DOHH2 (cell line): ENCODE measurements at regions not wholly inside any gene's neighbourhood (a gene's known extent, or its start where the extent isn't known, plus 50 kb on each side); places are given as distances from the start of the nearest gene placed in this dataset.

Source experiments
- CTCF ChIP-seq: fragments of 200-600 bp; sonication (generic); IDR thresholded peaks from one replicate; pipeline ENCODE4 v1.5.1; 2014; ENCODE audit warnings: antibody characterized with exemption, mild to moderate bottlenecking, low read depth, low read length; ENCODE audit not compliant: poor library complexity, severe bottlenecking
- EZH2phosphoT487 ChIP-seq: fragments of 200-600 bp; sonication (generic); IDR thresholded peaks from 2 replicates; pipeline ENCODE4 v1.6.1; 2017; ENCODE audit warnings: borderline replicate concordance, mild to moderate bottlenecking, antibody characterized with exemption, low read length, moderate library complexity, mixed read lengths

GRCh38 chr7:56375173-56375572 is 259.0 kb upstream of the NUPR2 start:
- no peak for TF ChIP-seq EZH2phosphoT487
- TF ChIP-seq CTCF: no peak
